ENCODE measurements at regions not wholly inside any gene's neighbourhood (a gene's known extent, or its start where the extent isn't known, plus 50 kb on each side); places are given as distances from the start of the nearest gene placed in this dataset.
"Not testable (repeated sequence)": the region's sequence is repeated elsewhere in the genome, so short reads cannot be mapped to it uniquely, and the experiment has no call there.

GRCh38 chr7:131957338-131958020 lies 401.1 kb upstream of the PODXL start:
- DNase-seq = no peak

GRCh38 chr7:131956864-131957263 lies 400.4 kb upstream of the PODXL start:
- DNase-seq = no peak

GRCh38 chr7:131955679-131956078 lies 399.3 kb upstream of the PODXL start:
- no peak for DNase-seq

GRCh38 chr7:131953184-131953583 lies 396.8 kb upstream of the PODXL start:
- no peak for DNase-seq

- no peak for DNase-seq
Measured at GRCh38 chr7:131952365-131952764, 395.9 kb upstream of the PODXL start.

- no peak for DNase-seq
Measured at GRCh38 chr7:131950758-131951157, 394.3 kb upstream of the PODXL start.

- DNase-seq = no peak
Measured at GRCh38 chr7:131949659-131950058, 393.2 kb upstream of the PODXL start.

GRCh38 chr7:131948434-131949053 lies 392.1 kb upstream of the PODXL start:
- no peak for DNase-seq

- no peak for DNase-seq
Measured at GRCh38 chr7:131947661-131948060, 391.2 kb upstream of the PODXL start.

GRCh38 chr7:131945957-131946544 lies 389.6 kb upstream of the PODXL start:
- DNase-seq = no peak

GRCh38 chr7:131945313-131945911 lies 389.0 kb upstream of the PODXL start:
- DNase-seq = peak; percentile 1

- DNase-seq = no peak
Measured at GRCh38 chr7:131944556-131945069, 388.2 kb upstream of the PODXL start.

GRCh38 chr7:131943646-131944045 lies 387.2 kb upstream of the PODXL start:
- no peak for DNase-seq

- no peak for DNase-seq
Measured at GRCh38 chr7:131943211-131943610, 386.8 kb upstream of the PODXL start.

- DNase-seq = no peak
Measured at GRCh38 chr7:131942287-131943150, 386.1 kb upstream of the PODXL start.

- DNase-seq = no peak
Measured at GRCh38 chr7:131941291-131941690, 384.9 kb upstream of the PODXL start.

GRCh38 chr7:131940621-131941165 lies 384.3 kb upstream of the PODXL start:
- no peak for DNase-seq

- DNase-seq = not testable (repeated sequence)
Measured at GRCh38 chr7:131938788-131939187, 382.4 kb upstream of the PODXL start.

GRCh38 chr7:131937868-131938267 lies 381.4 kb upstream of the PODXL start:
- DNase-seq = no peak

GRCh38 chr7:131935180-131935579 lies 378.8 kb upstream of the PODXL start:
- DNase-seq = no peak

- DNase-seq = no peak
Measured at GRCh38 chr7:131934452-131934851, 378.0 kb upstream of the PODXL start.

- DNase-seq = no peak
Measured at GRCh38 chr7:131933751-131934289, 377.4 kb upstream of the PODXL start.

All from AML-193 (cell line).